Liver (tissue), 7 donors: ENCODE measurements at regions not wholly inside any gene's neighbourhood (a gene's known extent, or its start where the extent isn't known, plus 50 kb on each side); places are given as distances from the start of the nearest gene placed in this dataset.

Experiments
- DNase-seq: peaks from one replicate; pipeline ENCODE4 v3.0.0-alpha.2; 2017; ENCODE audit warnings: low spot score
- H3K27ac ChIP-seq, 2 donors: one replicate each; pipeline ENCODE4 v1.7.0; 2013; ENCODE audit warnings: inconsistent platforms in 2 of 2, low read length in 2 of 2, control low read depth in 1 of 2, low read depth in 1 of 2, mild to moderate bottlenecking in 1 of 2
- H3K27me3 ChIP-seq, 4 donors: one replicate each; pipeline versions ENCODE4 v1.6.1 to v1.7.0; 2013; ENCODE audit warnings: low read length in 3 of 4, inconsistent platforms in 1 of 4, mild to moderate bottlenecking in 1 of 4, moderate library complexity in 1 of 4; ENCODE audit not compliant: control insufficient read depth in 4 of 4, insufficient read depth in 4 of 4
- H3K36me3 ChIP-seq, 4 donors: one replicate each; pipeline versions ENCODE4 v1.6.1 to v1.7.0; 2013; ENCODE audit warnings: low read length in 3 of 4, mild to moderate bottlenecking in 3 of 4, low read depth in 1 of 4, moderate library complexity in 1 of 4; ENCODE audit not compliant: control insufficient read depth in 4 of 4, insufficient read depth in 3 of 4
- H3K4me1 ChIP-seq, 4 donors: one replicate each; pipeline versions ENCODE4 v1.6.1 to v1.7.0; 2013; ENCODE audit warnings: low read length in 3 of 4, mild to moderate bottlenecking in 3 of 4, moderate library complexity in 1 of 4; ENCODE audit not compliant: control insufficient read depth in 4 of 4, insufficient read depth in 4 of 4
- H3K4me3 ChIP-seq, 3 donors: one replicate each; pipeline versions ENCODE4 v1.6.1 to v1.7.0; 2013; ENCODE audit warnings: low read length in 3 of 3, control low read depth in 1 of 3, low read depth in 1 of 3, mild to moderate bottlenecking in 1 of 3
- H3K9ac ChIP-seq, 2 donors: one replicate each; pipeline ENCODE4 v1.7.0; 2013; ENCODE audit warnings: low read length in 2 of 2, mild to moderate bottlenecking in 2 of 2, moderate library complexity in 2 of 2, control low read depth in 1 of 2, low read depth in 1 of 2
- H3K9me3 ChIP-seq, 4 donors: one replicate each; pipeline versions ENCODE4 v1.6.1 to v1.7.0; 2013; ENCODE audit warnings: low read length in 3 of 4; ENCODE audit not compliant: control insufficient read depth in 4 of 4
- ATF3 ChIP-seq: IDR thresholded peaks from 2 replicates; pipeline ENCODE4 v1.6.1; 2016; ENCODE audit warnings: antibody characterized with exemption
- EGR1 ChIP-seq, 2 donors: IDR thresholded peaks; 2 replicates each; pipeline ENCODE4 v1.6.1; 2016 to 2018; ENCODE audit warnings: antibody characterized with exemption in 2 of 2, low read depth in 2 of 2
- GABPA ChIP-seq, 2 donors: IDR thresholded peaks in 1 of 2; conservative IDR thresholded peaks in 1 of 2; 2 replicates each; pipeline ENCODE4 v1.6.1; 2016; ENCODE audit warnings: antibody characterized with exemption in 2 of 2, mild to moderate bottlenecking in 1 of 2, moderate library complexity in 1 of 2
- HNF4A ChIP-seq, 2 donors: conservative IDR thresholded peaks; 2 replicates each; pipeline ENCODE4 v1.6.1; 2016; ENCODE audit warnings: antibody characterized with exemption in 2 of 2, mild to moderate bottlenecking in 2 of 2
- HNF4G ChIP-seq: IDR thresholded peaks from 2 replicates; pipeline ENCODE4 v1.6.1; 2016; ENCODE audit warnings: antibody characterized with exemption
- JUND ChIP-seq, 2 donors: IDR thresholded peaks; 2 replicates each; pipeline ENCODE4 v1.6.1; 2016; ENCODE audit warnings: antibody characterized with exemption in 2 of 2
- MAX ChIP-seq: IDR thresholded peaks from 2 replicates; pipeline ENCODE4 v1.6.1; 2016; ENCODE audit warnings: antibody characterized with exemption
- NR2F2 ChIP-seq: IDR thresholded peaks from 2 replicates; pipeline ENCODE4 v1.6.1; 2016; ENCODE audit warnings: antibody characterized with exemption
- RAD21 ChIP-seq, 2 donors: IDR thresholded peaks; 2 replicates each; pipeline ENCODE4 v1.6.1; 2016; ENCODE audit warnings: antibody characterized with exemption in 2 of 2, mild to moderate bottlenecking in 2 of 2
- RXRA ChIP-seq, 2 donors: IDR thresholded peaks; 2 replicates each; pipeline ENCODE4 v1.6.1; 2017 to 2018; ENCODE audit warnings: antibody characterized with exemption in 2 of 2, mild to moderate bottlenecking in 1 of 2
- YY1 ChIP-seq: IDR thresholded peaks from 2 replicates; pipeline ENCODE4 v1.6.1; 2016; ENCODE audit warnings: antibody characterized with exemption, mild to moderate bottlenecking
- ZBTB33 ChIP-seq: IDR thresholded peaks from 2 replicates; pipeline ENCODE4 v1.6.1; 2016; ENCODE audit warnings: antibody characterized with exemption
- WGBS: extraction: QIAGEN DNeasy Blood & Tissue Kit; methylation state at CpG from one replicate; pipeline ENCODE4 v1.1.7; 2013; 5-methylcytosine and 5-hydroxymethylcytosine counted together
- TF ChIP-seq, protein P1 (sequence below): IDR thresholded peaks from 2 replicates; pipeline ENCODE4 v1.6.1; 2016; ENCODE audit warnings: antibody characterized with exemption, mild to moderate bottlenecking
- donor health status: healthy.
- donor health status: healthy.
- donor health status: healthy.
- donor health status: healthy.

DNA sequence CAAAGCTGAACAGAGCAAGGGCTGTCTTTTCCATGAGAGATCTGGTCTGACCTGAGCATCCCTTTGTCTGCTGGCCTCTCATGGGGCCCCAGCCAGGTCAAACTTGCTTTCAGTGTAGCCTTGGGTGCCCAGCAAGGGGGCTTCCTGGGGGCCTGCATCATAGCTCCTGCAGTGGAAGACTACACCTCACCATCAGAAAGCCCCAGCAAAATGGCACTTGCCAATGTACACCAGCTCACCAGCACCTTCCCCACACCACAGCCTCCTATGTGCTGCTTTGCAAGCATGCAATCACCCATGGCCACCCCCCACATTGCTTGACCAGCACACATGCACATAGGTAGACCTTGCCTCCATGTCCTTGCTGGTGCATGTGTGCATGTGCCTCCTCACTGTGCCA lies 1478.1 kb downstream of the FSTL5 start:
- Histone ChIP-seq H3K27ac (no peak overlapping the region), H3K9ac (no peak overlapping the region), H3K27me3 (no peaks in the 10 kb centered on the region), H3K4me1 (no peaks in the 10 kb centered on the region), H3K36me3 (no peaks in the 10 kb centered on the region), H3K4me3 (no peak overlapping the region), H3K9me3 (no peaks in the 10 kb centered on the region)
- DNase-seq, result no peak
- TF ChIP-seq, protein P1, sequence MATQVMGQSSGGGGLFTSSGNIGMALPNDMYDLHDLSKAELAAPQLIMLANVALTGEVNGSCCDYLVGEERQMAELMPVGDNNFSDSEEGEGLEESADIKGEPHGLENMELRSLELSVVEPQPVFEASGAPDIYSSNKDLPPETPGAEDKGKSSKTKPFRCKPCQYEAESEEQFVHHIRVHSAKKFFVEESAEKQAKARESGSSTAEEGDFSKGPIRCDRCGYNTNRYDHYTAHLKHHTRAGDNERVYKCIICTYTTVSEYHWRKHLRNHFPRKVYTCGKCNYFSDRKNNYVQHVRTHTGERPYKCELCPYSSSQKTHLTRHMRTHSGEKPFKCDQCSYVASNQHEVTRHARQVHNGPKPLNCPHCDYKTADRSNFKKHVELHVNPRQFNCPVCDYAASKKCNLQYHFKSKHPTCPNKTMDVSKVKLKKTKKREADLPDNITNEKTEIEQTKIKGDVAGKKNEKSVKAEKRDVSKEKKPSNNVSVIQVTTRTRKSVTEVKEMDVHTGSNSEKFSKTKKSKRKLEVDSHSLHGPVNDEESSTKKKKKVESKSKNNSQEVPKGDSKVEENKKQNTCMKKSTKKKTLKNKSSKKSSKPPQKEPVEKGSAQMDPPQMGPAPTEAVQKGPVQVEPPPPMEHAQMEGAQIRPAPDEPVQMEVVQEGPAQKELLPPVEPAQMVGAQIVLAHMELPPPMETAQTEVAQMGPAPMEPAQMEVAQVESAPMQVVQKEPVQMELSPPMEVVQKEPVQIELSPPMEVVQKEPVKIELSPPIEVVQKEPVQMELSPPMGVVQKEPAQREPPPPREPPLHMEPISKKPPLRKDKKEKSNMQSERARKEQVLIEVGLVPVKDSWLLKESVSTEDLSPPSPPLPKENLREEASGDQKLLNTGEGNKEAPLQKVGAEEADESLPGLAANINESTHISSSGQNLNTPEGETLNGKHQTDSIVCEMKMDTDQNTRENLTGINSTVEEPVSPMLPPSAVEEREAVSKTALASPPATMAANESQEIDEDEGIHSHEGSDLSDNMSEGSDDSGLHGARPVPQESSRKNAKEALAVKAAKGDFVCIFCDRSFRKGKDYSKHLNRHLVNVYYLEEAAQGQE, result no peak
- no peak for TF ChIP-seq MAX
- TF ChIP-seq ATF3, result no peak
- no peak for TF ChIP-seq NR2F2
- no peak for TF ChIP-seq HNF4G
- no peak for TF ChIP-seq HNF4A (conservative IDR thresholded peaks at IDR 0.05)
- TF ChIP-seq EGR1 (IDR thresholded peaks at IDR 0.05; ENCODE audit: low read depth in 2 of 2), result no peak
- no peak for TF ChIP-seq RAD21 (IDR thresholded peaks at IDR 0.05)
- no peak for TF ChIP-seq JUND (IDR thresholded peaks at IDR 0.05)
- no peak for TF ChIP-seq GABPA (IDR thresholded peaks at IDR 0.05 in 1 of 2, conservative IDR thresholded peaks at IDR 0.05 in 1 of 2)

- WGBS, result 68% methylated on average over 4 of the region's 4 CpGs
- Histone ChIP-seq H3K27me3 (no peaks in the 10 kb centered on the region), H3K4me3 (no peak overlapping the region), H3K4me1 (no peaks in the 10 kb centered on the region), H3K27ac (no peak overlapping the region), H3K9ac (no peak overlapping the region), H3K9me3 (no peaks in the 10 kb centered on the region), H3K36me3 (no peaks in the 10 kb centered on the region)
- no peak for TF ChIP-seq EGR1 (IDR thresholded peaks at IDR 0.05; ENCODE audit: low read depth in 2 of 2)
- TF ChIP-seq YY1, result no peak
- TF ChIP-seq ZBTB33, result no peak
- TF ChIP-seq, protein P1, result no peak
- TF ChIP-seq RXRA (IDR thresholded peaks at IDR 0.05), result no peak
- no peak for DNase-seq
Observed at GRCh38 chr4:160701671-160702070, 1462.1 kb downstream of the FSTL5 start.
